Kidney epithelial cell (primary cell): ENCODE measurements at regions not wholly inside any gene's neighbourhood (a gene's known extent, or its start where the extent isn't known, plus 50 kb on each side); places are given as distances from the start of the nearest gene placed in this dataset.

Experiments
- DNase-seq: peaks from one replicate; pipeline ENCODE4 v3.0.0-alpha.2; 2010; ENCODE audit warnings: low read depth
- H3K27me3 ChIP-seq: 2 replicates; pipeline ENCODE4 v1.6.0; 2011; ENCODE audit warnings: low read length; ENCODE audit not compliant: control insufficient read depth, insufficient read depth
- H3K36me3 ChIP-seq: 2 replicates; pipeline ENCODE4 v1.5.1; 2011; ENCODE audit warnings: low read length; ENCODE audit not compliant: control insufficient read depth, insufficient read depth
- H3K4me3 ChIP-seq: 2 replicates; pipeline ENCODE4 v1.5.1; 2011; ENCODE audit warnings: low read depth, mild to moderate bottlenecking, control low read depth, low read length
- CTCF ChIP-seq: IDR thresholded peaks from 2 replicates; pipeline ENCODE4 v1.5.1; 2011; ENCODE audit warnings: mild to moderate bottlenecking, moderate library complexity, low read length, control low read depth, inconsistent platforms; ENCODE audit not compliant: insufficient read depth, poor library complexity, severe bottlenecking

GRCh38 chr15:81504170-81504905 is 130.3 kb upstream of the TMC3 start:
- no peak for DNase-seq
- Histone ChIP-seq H3K36me3 (no peaks in the 10 kb centered on the region), H3K4me3 (no peak overlapping the region), H3K27me3 (no peaks in the 10 kb centered on the region)
- no peak for TF ChIP-seq CTCF

- Histone ChIP-seq H3K27me3 (no peaks in the 10 kb centered on the region), H3K4me3 (no peak overlapping the region), H3K36me3 (no peaks in the 10 kb centered on the region)
- no peak for DNase-seq
- no peak for TF ChIP-seq CTCF
Observed at GRCh38 chr15:81502439-81502838, 128.4 kb upstream of the TMC3 start.

- TF ChIP-seq CTCF: no peak
- Histone ChIP-seq H3K36me3 (no peaks in the 10 kb centered on the region), H3K27me3 (no peaks in the 10 kb centered on the region), H3K4me3 (no peak overlapping the region)
- DNase-seq: no peak
Observed at GRCh38 chr15:81500081-81500480, 126.1 kb upstream of the TMC3 start.

- H3K36me3 ChIP-seq: no peaks in the 10 kb centered on the region
- H3K27me3 ChIP-seq: no peaks in the 10 kb centered on the region
- DNase-seq: no peak
- TF ChIP-seq CTCF: no peak
- no peak overlapping the region for H3K4me3 ChIP-seq
Observed at GRCh38 chr15:81498294-81498693, 124.3 kb upstream of the TMC3 start.

- Histone ChIP-seq H3K4me3 (no peak overlapping the region), H3K27me3 (no peaks in the 10 kb centered on the region), H3K36me3 (no peaks in the 10 kb centered on the region)
- no peak for DNase-seq
- no peak for TF ChIP-seq CTCF
Observed at GRCh38 chr15:81497238-81497637, 123.2 kb upstream of the TMC3 start.

- DNase-seq: no peak
- H3K27me3 ChIP-seq: no peaks in the 10 kb centered on the region
- no peak for TF ChIP-seq CTCF
- H3K36me3 ChIP-seq: no peaks in the 10 kb centered on the region
- no peak overlapping the region for H3K4me3 ChIP-seq
Observed at GRCh38 chr15:81495780-81496467, 121.9 kb upstream of the TMC3 start.
